Neural crest cell (in vitro differentiated cells): ENCODE measurements at regions not wholly inside any gene's neighbourhood (a gene's known extent, or its start where the extent isn't known, plus 50 kb on each side); places are given as distances from the start of the nearest gene placed in this dataset.
A peak's percentile ranks its signal among the peaks of the same experiment; 100 is the strongest.

Experiments
- DNase-seq: peaks from one replicate; pipeline ENCODE4 v3.0.0; 2021; ENCODE audit warnings: low read depth, mixed read lengths, low spot score
- H3K27ac Mint-ChIP-seq: one replicate; pipeline ENCODE4 v1.8.0; 2021; ENCODE audit warnings: mild to moderate bottlenecking, mixed read lengths; ENCODE audit not compliant: unreplicated experiment
- H3K27me3 Mint-ChIP-seq: 2 replicates; pipeline ENCODE4 v1.8.0; 2021; ENCODE audit warnings: low read depth, mild to moderate bottlenecking, mixed read lengths
- H3K36me3 Mint-ChIP-seq: 2 replicates; pipeline ENCODE4 v1.8.0; 2021; ENCODE audit warnings: low read depth, mild to moderate bottlenecking, mixed read lengths
- H3K4me1 Mint-ChIP-seq: 2 replicates; pipeline ENCODE4 v1.8.0; 2021; ENCODE audit warnings: mixed read lengths
- H3K4me3 Mint-ChIP-seq: one replicate; pipeline ENCODE4 v1.8.0; 2021; ENCODE audit warnings: mild to moderate bottlenecking, mixed read lengths
- H3K9me3 Mint-ChIP-seq: 2 replicates; pipeline ENCODE4 v1.8.0; 2021; ENCODE audit warnings: mixed read lengths
- CTCF ChIP-seq: fragments of 200-600 bp; sonication (generic); conservative IDR thresholded peaks from 2 replicates; pipeline ENCODE4 v1.5.0; 2021; ENCODE audit warnings: antibody characterized with exemption, mild to moderate bottlenecking

DNA sequence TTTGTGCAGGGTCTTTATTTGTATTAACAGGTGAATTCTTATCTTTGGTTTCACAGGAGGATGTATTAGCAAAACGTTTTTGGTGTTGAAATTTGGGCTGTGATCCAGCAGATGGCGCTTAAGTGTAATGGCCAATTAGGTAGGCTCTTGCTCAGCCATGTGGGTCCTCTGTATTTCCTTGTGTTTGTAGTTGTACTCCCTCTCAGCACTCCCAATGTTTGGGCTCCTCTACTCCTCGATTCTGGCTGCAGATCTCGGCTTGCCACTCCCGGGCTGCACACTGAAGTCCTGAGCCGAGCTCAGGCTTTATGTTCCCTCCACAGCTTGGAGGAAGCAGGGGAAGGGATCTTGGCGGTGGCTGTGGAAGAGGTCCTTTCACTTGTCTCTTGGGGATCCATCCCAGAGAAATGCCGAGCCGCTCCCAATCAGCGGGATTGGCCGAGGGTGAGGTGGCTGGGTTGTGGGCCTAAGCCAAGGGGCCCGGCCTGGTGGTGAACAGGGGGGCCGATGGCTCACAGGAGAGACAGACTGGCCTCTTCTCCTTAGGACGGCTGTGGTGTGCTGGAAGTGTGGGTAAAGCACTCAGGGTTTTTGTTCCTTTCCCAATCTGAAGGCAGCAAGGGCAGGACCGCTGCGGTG is 133.7 kb downstream of the AEBP2 start:
- H3K4me3 Mint-ChIP-seq: no peak overlapping the region
- DNase-seq: peak; percentile 9

GRCh38 chr12:19573866-19574265 is 134.6 kb downstream of the AEBP2 start:
- no peak for DNase-seq
- Mint-ChIP-seq H3K36me3 (peaks cover 19% of the 10 kb centered on the region), H3K9me3 (peaks cover 19% of the 10 kb centered on the region), H3K27ac (no peak overlapping the region), H3K4me3 (no peak overlapping the region), H3K4me1 (peaks cover 5% of the 10 kb centered on the region), H3K27me3 (no peaks in the 10 kb centered on the region)
- TF ChIP-seq CTCF: no peak

More for the DNA sequence above, 133.7 kb downstream of the AEBP2 start:
- Mint-ChIP-seq H3K27ac (no peak overlapping the region), H3K36me3 (peaks cover 19% of the 10 kb centered on the region), H3K9me3 (peaks cover 19% of the 10 kb centered on the region), H3K4me1 (peaks cover 5% of the 10 kb centered on the region), H3K27me3 (no peaks in the 10 kb centered on the region)
- TF ChIP-seq CTCF: peak; percentile 77

GRCh38 chr12:19574601-19575000 is 135.3 kb downstream of the AEBP2 start:
- DNase-seq: no peak
- no peaks in the 10 kb centered on the region for H3K27me3 Mint-ChIP-seq
- peaks cover 19% of the 10 kb centered on the region for H3K9me3 Mint-ChIP-seq
- peaks cover 5% of the 10 kb centered on the region for H3K4me1 Mint-ChIP-seq
- peak; percentile 20 for TF ChIP-seq CTCF
- peaks cover 19% of the 10 kb centered on the region for H3K36me3 Mint-ChIP-seq
- H3K27ac Mint-ChIP-seq: no peak overlapping the region
- no peak overlapping the region for H3K4me3 Mint-ChIP-seq

DNA sequence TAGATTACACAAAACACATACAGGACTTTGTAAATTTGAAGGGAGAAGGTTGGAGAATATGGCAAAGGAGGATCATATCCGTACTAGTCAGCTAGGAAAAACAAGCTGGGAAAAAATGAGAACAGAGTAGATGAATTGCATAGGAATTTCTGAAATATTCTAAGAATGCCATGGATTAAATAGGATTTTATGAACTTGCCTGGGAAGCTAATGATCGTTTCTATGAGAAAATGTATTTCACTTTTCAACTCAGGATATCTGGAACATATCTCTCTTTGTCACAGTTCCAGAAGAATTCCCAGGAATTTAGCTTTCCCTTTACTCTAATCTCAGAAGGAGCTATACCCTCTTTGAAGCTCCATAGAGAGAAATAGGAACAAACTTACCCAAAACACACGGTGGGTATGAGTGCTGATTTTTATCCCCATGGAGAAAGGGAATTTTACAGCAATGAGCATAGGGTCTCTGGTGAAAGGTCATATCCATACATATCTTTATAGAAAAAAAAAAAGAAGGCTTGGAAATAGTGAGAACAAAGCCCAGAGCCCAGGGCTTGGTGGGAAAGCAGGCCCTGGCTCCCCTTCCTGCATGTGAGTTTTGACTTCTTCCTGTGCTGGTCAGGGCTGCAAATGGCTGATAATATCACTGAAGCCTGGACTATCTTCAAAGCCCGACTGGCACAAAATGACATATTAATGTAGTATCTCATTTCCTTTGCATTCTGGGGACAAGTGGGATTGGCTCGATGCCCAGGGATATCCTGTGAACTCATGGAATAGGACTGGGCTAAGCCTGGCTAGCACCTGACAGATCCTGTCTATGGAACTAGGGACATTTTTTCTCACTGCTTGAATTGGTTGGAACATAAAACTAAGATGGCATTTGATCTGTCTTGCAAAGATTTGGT is 136.3 kb downstream of the AEBP2 start:
- Mint-ChIP-seq H3K4me1 (peaks cover 5% of the 10 kb centered on the region), H3K27me3 (no peaks in the 10 kb centered on the region), H3K9me3 (peaks cover 14% of the 10 kb centered on the region), H3K27ac (no peak overlapping the region), H3K36me3 (peaks cover 13% of the 10 kb centered on the region), H3K4me3 (no peak overlapping the region)
- DNase-seq: no peak
- TF ChIP-seq CTCF: no peak

DNA sequence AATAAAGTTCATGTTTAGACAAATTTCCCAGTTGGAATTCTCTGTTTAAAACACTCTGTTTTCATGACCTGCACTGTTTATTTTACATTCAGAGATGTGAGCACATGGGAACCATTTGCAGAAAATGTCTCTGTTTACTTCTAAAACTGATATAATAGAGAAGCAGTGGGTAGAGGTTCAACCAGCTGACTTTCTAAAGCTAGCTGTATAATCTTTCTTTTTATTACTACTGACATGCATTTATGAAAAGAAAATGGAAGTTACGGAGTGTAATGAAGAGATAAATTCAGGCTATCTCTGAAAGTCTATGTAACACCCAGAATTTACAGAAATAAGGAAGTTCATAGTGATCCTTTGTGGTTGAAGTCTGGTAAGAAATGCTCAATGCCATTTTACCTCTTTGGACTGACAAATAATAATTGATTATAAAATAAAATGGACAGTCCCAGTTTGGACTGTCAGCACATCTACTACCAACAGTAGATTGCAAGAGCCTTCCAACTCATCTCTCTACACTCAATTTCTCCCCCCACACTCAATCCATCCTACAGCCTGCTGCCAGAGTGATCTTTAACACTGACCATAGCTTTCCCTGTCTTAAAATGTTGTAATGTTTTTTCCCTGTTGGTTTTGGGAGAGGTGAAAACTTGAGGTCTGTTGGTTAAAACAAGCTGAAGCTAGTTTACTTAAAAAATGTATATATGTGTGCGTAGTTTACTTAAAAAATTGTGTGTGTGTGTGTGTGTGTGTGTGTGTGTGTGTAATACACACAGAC is 137.4 kb downstream of the AEBP2 start:
- H3K4me1 Mint-ChIP-seq: peaks cover 5% of the 10 kb centered on the region
- H3K4me3 Mint-ChIP-seq: no peak overlapping the region
- no peak overlapping the region for H3K27ac Mint-ChIP-seq
- peaks cover 8% of the 10 kb centered on the region for H3K36me3 Mint-ChIP-seq
- no peak for TF ChIP-seq CTCF
- peaks cover 11% of the 10 kb centered on the region for H3K9me3 Mint-ChIP-seq
- H3K27me3 Mint-ChIP-seq: no peaks in the 10 kb centered on the region
- no peak for DNase-seq
